C4-2B (cell line): ENCODE measurements at regions not wholly inside any gene's neighbourhood (a gene's known extent, or its start where the extent isn't known, plus 50 kb on each side); places are given as distances from the start of the nearest gene placed in this dataset.

ENCODE experiments used
- CTCF ChIP-seq: fragments of 450-650 bp; conservative IDR thresholded peaks from 2 replicates; pipeline ENCODE4 v1.5.1; 2017; ENCODE audit warnings: mild to moderate bottlenecking
- ZFX ChIP-seq: fragments of 450-650 bp; IDR thresholded peaks from 2 replicates; pipeline ENCODE4 v1.6.1; 2017

- TF ChIP-seq CTCF, result no peak
- TF ChIP-seq ZFX, result no peak
These were observed 110.9 kb upstream of the FAM180A start for GRCh38 chr7:135859538-135859937.
